ENCODE measurements at regions not wholly inside any gene's neighbourhood (a gene's known extent, or its start where the extent isn't known, plus 50 kb on each side); places are given as distances from the start of the nearest gene placed in this dataset.

DNA sequence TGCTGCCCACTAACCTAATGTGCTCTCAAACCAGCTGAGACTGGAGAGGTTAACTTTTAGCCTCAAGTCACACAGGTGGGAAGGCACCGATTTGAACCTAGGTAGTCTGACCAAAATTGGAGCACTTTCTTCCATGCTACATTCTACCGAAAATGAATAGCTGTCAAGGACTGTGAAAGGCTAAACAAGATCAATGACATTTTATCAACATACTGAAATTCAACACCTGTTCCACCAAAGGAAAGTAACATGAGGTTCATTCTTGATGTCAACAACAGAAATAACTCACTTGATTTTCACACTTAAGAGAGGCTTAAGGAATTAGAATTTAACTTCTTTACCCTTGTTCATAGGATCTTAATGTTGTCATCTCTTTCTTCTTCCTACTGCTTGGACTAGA is 284.4 kb upstream of the MON1B start:
- no peak for DNase-seq (ENCODE audit: low spot score)

DNA sequence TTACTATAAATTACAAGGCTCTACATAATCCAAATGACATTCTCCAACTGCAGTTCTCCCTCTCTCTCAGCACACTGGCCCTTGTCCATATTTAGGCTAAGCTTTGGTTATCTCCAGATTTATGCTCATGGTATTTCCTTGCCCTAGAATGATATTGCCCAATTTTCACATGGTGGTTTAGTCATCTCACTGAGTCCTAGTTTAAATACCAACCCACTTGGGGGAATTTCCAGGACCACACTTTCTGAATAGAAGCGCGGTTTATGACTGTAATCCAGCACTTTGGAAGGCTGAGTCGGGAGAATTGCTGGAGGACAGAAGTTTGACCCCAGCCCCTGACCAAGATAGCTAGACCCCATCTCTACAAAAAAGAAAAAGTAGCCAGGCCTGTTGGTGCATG is 280.1 kb upstream of the MON1B start:
- no peak for DNase-seq (ENCODE audit: low spot score)

DNA sequence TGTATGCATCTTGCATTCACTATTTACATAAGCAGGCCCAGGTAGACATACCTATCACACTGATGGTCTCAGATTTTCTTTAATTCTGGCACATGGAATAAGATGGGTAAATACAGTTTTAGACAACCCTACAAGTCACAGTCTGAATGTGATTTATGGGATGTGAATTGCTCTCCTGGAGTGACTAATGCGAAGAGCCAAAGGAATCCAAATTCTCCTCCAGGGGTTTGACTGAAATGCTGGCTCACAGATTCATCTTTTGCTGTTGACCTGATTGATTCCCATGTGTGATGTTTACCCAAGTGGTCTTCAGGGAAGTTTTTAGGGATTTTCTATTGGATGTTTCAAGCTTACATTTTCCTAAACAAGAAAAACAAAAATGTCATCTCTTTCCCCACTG is 277.9 kb upstream of the MON1B start:
- DNase-seq (ENCODE audit: low spot score) = no peak

DNA sequence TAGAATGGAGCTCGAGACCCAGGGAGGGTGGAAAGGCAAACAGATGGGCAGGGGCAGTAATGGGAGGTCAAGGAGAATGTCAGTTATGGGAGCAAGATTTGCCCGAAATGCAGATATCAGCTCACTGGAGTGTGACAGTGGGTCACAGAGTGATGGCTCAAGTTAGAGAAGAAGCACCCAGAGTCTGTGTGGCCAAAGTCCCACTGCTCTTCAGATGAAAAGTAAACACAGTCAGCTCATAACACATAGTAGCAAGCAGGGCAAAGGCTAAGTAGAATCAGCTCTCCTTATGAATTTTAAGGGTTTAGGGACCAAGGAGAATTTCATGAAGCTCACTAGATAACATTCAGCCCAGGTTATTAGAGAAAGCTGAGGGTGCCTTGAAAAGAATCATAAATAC is 264.9 kb upstream of the MON1B start:
- DNase-seq (ENCODE audit: low spot score) = no peak

DNA sequence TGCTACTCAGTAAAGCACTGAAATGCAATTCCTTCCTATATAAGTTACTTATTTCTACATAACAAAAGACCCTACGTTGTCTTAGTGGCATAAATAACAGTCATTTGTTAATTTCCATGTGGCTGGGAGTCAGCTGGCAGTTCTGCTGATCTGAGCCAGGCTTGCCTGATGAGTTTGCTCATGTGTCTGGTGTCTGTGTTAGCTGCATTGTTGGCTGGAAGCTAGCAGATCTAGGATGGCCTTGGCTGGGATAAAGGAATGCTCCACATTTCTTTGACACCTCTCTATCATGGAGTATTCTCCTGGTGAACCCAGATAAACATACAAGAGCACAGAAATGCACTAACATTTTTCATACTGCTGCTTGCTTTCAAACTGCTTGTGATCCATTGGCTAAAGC is 264.4 kb upstream of the MON1B start:
- no peak for DNase-seq (ENCODE audit: low spot score)

DNA sequence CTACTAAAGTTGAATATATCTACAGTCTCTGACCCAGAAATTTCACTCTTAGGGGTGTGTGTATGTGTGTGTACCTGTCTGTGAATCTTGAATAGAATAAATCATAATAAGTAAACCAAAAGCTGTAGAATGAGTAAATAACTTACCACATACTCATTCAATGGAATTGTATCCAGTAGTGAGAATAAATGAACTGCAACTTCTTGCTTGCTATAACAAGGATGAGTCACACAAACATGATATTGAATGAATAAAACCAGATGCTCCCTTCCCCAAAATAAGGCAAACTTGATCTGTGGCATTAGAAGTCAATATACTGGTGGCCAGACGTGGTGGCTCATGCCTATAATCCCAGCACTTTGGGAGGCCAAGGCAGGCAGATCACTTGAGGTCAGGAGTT is 259.8 kb upstream of the MON1B start:
- no peak for DNase-seq (ENCODE audit: low spot score)

DNA sequence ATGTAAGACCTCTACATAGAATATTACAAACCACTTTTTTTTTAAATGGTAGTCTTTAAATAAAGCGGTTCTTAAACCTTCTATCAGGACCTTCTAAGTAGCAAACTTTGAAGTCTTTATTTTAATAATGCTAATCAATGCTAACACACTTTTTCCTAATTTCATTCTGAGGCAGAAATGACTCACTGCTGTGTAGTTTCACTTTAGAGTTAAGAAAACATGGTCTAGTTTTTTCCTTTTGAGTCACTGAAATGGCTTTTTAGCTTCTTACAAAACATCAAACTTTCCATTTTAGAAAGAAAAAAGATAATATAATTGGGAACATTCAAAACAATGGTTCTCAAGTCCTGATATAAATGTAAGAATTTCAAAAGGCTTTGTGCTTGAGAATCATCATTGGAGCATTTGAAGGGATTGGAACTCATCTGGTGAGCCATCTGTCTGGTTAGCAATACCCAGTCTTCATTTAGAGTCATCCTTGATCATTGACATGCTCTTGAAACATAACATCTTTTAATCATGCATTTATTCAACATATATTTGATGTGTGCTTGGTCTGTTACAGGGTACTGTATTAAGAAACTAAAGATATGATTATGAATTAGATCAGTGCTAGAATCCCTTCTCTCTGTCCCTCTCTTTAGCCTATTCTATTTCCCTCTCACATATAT is 258.3 kb upstream of the MON1B start:
- no peak for DNase-seq (ENCODE audit: low spot score)

DNA sequence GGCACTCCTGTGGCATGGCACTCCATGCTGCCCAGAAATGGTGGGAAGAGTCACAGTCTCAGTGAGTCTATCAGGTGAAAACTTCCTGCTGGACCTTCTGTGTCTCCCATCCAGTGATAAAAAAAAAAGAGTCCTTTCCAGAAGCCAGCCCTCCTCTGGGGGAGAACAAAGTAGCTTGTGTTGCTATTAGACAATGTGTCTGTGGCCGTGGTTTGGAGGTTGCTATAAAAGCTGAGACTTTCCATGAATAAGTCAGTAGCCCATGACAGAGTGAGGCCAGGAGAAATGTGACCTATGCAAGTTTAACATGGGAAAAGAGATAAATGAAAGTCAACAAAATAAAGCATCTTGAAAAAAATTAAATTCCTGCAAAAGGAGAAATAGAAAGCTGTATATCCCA is 250.7 kb upstream of the MON1B start:
- DNase-seq (ENCODE audit: low spot score) = no peak

DNA sequence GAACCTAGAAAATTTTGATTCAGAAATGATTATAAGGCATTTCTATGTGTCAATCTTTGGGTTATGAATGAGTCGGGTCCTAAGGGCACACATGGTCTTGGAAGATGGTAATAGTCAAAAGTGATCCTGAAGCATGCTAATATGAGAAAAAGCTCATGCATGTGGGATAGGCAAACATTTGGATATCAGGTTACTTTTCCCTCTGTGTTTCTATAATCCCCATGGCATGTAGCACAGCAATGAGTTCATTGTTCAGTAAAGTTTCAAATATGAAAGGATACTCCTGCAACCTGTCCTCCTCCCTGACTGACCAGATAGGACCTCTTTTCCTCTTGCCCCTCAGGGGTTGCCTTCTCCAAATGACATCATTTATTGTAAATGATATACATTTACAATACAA is 249.9 kb upstream of the MON1B start:
- DNase-seq (ENCODE audit: low spot score) = no peak

DNA sequence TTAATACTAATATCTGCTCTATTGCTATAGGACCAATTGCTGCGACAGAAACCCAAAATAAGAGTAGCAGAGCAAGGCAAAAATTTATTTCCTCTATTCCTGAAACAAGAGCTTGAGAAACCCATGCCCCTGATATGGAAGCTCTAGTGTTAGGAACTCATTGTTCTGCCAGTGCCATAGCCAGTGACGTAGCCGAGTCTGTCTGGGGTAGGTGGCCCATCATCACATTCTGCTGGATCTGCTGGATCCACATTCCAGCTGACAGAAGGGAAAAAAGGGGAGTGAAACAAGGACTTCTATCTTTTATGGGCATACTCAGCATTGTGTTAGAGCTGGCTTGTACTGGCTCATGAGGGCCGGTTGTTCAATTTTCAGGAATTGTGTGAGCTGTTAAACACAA is 248.9 kb upstream of the MON1B start:
- no peak for DNase-seq (ENCODE audit: low spot score)

DNA sequence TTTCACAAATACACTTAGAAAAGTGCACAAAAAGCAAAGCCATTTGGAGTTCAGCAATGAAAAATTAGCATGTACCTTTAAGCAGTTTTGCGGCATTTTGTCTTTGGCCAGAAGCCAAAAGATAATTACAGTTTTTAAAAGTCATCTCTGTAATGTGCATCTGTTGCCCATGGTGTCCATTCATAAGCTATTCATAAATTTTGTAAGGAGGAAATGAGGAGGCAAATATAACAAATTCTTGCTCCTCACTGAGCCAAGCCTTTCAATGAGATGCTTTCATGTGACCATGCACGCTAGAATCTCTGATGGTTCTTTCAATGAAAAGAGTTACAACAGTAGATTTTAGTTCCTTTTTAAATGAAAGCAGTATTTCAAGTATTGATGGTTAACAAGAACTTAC is 247.1 kb upstream of the MON1B start:
- no peak for DNase-seq (ENCODE audit: low spot score)

DNA sequence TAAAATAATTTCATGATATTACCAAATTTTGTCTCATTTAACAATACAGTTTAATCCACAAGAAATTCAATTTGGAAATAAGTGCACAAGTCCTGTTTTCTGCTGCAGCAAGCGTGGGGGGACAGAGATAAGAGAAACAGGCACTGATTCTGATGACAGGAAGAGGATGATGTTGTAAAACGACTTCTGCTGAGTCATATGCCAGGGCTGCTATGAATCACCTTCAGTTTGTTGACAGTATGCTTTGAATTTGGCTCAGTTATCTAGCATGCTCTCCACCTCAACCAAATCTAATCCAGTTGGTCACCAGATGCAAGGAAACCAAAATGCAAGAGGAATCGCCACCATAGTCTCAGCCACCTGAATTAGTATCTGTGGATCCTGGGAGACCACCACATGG is 244.1 kb upstream of the MON1B start:
- DNase-seq (ENCODE audit: low spot score) = peak; percentile 63

DNA sequence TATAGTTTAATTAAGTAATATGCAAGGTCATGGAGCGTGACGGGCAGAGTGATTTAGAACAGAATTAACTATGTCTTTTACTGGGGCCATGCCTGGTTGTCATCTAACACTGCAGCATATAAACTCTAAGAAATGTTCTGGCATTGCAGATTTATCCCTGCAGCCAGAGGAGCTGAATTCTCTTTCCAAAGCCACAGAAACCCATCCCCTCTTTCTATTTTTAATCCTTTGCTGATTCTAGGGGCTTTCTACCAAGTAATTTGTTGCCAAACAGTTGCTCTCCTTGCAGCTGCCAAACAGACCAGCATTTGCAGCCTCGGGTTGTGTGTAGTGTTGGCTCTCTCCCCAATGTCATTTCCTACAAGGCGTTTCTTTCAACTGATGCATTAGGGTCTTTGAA is 243.2 kb upstream of the MON1B start:
- DNase-seq (ENCODE audit: low spot score) = no peak

DNA sequence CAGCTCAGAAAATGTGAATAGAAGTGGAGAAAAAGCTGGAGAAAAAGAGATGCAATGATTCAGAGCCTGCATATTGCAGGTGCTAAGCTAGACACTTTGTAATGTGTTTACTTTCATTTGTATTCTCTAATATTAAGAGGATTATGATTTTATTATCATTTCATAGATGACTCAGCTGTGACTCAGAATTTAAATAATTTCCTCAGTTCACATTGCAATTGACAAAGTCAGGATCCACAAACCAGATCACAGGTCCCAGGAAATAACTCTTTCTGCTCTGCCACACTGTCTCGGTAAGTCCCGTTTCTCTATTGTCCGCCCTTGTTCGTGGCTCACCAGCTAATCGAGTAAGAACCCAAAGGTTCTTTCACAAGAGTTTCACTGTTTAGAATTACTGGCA is 235.4 kb upstream of the MON1B start:
- no peak for DNase-seq (ENCODE audit: low spot score)

DNA sequence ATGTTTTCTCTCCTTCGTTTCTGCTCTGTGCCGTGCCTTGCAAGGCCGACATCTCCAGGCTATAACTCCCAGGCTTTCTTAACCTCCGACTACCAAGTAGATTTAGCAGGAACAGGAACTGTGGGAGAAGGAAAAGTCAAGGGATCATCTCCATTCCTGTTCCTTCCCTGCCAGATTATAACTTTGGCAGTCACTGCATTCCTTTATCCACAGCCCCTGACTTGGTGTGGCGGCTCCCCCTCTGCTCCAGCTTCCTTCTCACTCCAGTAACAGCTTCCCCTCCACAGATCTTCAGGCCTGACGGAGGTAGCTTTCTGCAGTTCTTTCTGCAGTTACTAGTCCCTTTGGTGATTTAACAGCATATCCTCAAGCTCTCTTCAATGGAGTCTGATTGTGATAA is 234.6 kb upstream of the MON1B start:
- no peak for DNase-seq (ENCODE audit: low spot score)

DNA sequence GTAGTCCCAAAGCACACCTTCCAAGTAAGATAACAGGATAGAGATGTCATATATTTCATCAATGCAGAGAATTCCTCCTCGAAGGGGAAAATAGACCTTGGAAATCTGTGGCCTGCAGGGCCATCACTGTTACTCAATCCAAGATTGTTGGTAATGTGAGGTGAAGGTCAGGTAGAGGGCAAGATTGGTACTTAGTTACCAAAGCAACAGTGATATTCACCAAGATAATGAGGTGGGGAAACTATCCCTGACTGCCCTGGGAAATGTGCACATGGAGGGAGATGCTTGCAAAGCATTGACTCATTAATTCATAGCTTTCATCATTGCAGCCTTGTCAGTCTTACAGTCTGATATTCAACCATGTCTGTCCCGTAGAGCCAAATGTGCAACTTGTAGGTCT is 234.1 kb upstream of the MON1B start:
- DNase-seq (ENCODE audit: low spot score) = no peak

DNA sequence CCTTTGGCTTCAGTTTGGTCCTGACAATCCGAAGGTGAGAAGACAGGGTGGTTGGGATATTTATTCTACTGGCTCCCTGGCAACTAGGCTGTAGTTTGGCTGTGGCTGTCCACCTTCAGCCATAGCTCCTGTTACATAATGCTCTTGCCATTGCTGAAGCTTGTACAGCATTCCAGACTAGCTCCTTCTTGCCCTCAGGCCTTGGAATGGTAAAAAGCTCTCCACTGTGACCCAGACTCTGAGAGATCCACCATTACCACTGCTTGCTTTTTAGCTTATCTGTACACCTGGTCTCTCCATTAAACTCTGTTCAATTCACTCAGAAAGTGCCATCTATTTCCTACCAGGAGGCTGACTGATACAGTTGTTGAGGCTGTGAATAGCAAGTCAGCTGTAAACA is 231.8 kb upstream of the MON1B start:
- no peak for DNase-seq (ENCODE audit: low spot score)

DNA sequence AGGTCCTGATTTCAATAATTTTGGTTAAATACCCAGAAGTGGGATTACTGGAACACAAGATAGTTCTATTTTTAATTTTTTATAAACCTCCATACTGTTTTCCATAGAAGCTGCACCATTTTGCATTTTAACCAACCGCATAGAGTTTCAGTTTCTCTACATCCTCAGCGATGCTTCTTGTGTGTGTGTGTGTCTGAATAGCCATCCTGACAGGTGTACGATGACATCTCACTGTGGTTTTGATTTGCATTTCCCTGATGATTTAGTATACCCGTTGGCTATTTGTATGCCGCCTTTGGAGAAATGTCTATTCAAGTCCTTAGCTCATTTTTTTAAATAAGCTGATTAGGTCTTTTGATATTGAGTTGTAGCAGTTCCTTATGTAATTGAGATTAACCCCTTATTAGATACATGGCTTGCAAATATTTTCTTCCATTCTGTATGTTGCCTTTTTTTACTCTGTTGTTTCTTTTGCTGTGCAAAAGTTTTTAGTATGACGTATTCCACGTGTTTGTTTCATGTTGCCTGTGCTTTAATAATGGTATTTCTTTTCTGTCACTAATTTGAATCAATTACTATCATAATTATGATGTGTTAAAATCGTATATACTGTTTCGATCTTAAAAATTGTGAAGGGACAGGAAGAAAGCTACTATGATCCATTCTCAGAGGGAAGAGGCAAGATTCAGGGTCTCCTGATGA is 227.2 kb upstream of the MON1B start:
- DNase-seq (ENCODE audit: low spot score) = no peak

DNA sequence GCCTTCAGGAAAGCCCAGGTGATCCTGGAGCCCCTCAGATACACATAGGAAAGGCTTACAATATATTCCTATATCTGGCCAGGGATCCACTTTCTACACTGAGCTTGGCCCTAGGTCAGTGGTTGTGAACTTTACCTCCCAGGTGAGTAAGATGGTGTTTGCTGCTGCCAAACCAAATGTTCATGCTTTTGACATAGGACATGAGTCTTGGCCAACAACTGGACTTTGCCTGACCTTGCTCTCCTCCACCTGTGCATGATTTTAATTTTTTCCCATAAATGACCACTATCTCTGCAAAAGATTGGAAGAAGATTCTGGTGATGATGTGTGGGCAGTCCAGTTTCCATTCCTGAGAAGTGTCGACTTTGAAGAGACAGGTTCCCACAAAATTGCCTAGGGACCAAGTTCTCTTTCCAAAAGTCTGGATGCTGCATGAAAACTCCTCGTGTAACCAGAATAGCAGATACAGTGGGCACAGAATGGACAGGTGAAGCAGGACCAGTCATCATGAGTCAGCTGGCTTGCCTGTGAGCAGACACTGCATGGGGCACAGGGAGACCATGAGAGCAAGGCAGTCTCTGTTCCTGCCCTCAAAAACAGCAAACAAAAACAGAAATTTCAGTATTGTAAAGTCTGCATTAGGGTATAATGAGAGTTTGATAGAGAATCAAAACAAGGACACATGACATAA is 226.4 kb upstream of the MON1B start:
- DNase-seq (ENCODE audit: low spot score) = no peak

DNA sequence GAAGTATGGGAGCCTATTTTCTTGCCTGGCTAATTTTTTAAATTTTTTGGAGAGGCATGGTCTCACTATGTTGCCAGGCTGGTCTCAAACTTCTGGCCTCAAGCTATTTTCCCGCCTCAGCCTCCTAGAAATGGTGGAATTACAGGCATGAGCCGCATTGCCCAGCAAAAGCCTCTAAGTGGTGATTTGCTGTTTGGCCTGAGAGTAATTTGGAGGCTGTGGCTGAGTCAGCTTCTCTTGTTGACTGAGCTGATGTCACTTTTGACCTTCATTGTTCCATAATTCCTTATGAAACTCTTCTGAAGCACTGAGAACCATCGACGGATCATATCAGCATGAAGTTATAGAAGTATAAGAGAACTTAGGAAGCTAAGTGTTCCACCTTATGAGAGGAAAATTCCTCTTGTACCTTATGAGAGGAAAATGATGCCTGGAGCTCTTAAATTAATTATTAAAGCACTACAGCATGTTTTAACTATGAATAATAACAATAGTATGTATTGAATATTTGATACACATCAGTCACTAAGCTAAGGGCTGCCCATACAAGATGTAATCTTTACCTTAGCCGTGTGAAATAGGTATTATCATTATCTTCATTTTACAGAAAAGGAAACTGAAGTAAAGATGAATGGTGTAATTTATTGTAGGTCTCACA is 220.8 kb upstream of the MON1B start:
- peak; percentile 11 for DNase-seq (ENCODE audit: low spot score)

DNA sequence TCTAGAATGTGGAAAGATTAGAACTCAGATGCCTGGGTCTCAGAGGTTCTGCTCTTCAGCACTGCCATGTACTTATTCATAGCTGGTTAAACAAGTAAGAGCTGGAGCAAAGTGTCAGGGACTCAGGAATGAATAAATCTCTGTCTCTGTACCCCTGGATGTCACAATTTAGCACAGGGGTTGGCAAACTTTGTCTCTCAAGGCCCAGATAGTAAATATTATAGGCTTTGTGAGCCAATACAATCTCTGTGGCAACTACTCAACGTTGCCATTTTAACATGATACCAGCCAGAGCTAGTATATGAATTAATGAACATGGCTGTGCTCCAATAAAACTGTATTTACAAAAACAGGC is 220.3 kb upstream of the MON1B start:
- no peak for DNase-seq (ENCODE audit: low spot score)

DNA sequence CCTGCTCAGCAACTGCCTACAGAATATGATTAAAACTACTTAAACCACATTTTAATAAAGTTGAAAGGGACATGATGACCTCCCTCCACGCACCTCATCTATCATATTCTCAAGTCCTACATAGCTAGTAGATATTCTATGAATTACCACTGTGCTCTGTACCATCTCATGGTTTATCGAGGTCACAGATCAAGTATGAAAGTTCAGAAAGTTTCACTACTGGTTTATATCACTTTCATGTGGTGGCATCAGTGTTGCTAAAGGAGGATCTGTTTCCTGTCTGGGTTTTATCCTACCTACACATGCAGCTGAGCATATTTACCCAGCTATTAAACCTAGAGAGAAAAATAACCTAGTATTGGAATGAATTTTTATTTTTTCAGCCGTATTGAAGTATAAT is 214.9 kb upstream of the MON1B start:
- DNase-seq (ENCODE audit: low spot score) = no peak

DNA sequence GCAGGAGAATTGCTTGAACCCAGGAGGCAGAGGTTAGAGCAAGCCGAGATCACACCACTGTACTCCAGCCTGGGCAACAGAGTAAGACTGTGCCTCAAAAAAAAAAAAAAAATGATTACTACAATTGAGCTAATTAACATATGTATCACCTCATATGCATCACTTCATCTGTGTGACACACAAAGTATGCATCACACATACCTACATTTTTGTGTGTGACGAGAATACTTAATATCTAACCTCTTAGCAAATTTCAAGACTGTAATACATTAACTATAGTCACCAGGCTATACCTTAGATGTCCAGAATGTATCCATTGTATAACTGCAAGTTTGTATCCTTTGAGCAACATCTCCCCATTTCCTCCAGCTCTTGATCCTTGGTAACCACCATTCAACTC is 214.2 kb upstream of the MON1B start:
- DNase-seq (ENCODE audit: low spot score) = peak; percentile 9

Measured in RKO (cell line).